ENCODE measurements at regions not wholly inside any gene's neighbourhood (a gene's known extent, or its start where the extent isn't known, plus 50 kb on each side); places are given as distances from the start of the nearest gene placed in this dataset.

- no peak for TF ChIP-seq CTCF (conservative IDR thresholded peaks at IDR 0.05; ENCODE audit: low read depth in 2 of 2)
Observed at GRCh38 chr1:38607526-38607925, 252.0 kb downstream of the RRAGC start (continued).

DNA sequence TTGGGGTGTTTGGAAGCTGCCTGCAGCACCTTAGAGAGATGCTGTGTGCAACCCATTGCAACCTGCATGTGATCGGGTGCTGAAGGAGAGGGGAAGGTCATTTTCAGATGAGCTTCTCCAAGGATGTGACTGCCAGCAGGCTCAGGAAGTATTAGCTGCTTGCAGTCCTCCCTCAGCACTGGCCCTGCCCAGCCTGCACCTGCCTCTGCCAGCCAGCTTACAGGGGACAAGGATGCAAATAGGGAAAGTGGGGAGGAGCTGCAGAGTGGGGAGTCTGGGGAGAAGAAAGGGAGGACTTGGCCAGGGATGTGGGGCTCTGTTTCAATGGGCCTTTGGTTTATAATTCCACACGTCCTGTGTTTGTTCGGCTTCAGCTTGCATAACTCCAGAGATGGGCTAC is 254.5 kb downstream of the RRAGC start:
- Histone ChIP-seq H3K79me2 (replicated peaks; ENCODE audit: insufficient read depth) (no peaks in the 10 kb centered on the region), H3K4me3 (no peak overlapping the region), H2AFZ (no peak overlapping the region), H3K4me1 (ENCODE audit: insufficient read depth) (peaks cover 18% of the 10 kb centered on the region), H3K4me2 (no peak overlapping the region), H4K20me1 (replicated peaks; ENCODE audit: insufficient read depth) (no peaks in the 10 kb centered on the region), H3K36me3 (ENCODE audit: insufficient read depth) (no peaks in the 10 kb centered on the region), H3K27me3 (ENCODE audit: insufficient read depth) (peaks cover 87% of the 10 kb centered on the region), H3K27ac (ENCODE audit: low read depth) (no peak overlapping the region), H3F3A (replicated peaks; ENCODE audit: low read depth) (no peaks in the 10 kb centered on the region), H3K9me2 (ENCODE audit: insufficient read depth) (no peaks in the 10 kb centered on the region)
- DNase-seq (ENCODE audit: low spot score): no peak
- Mint-ChIP-seq H3K4me1 (peaks cover 20% of the 10 kb centered on the region), H3K36me3 (ENCODE audit: low read depth) (no peaks in the 10 kb centered on the region), H3K27me3 (ENCODE audit: insufficient read depth, low read depth, poor library complexity) (peaks cover 23% of the 10 kb centered on the region), H3K9me3 (no peaks in the 10 kb centered on the region), H3K4me3 (no peak overlapping the region), H3K27ac (no peak overlapping the region)
- no peak for ATAC-seq
- TF ChIP-seq ZNF114 (CRISPR knock-in tag; IDR thresholded peaks at IDR 0.05) (no peak), POLR2AphosphoS5 (IDR thresholded peaks at IDR 0.05; ENCODE audit: low read depth) (no peak), EZH2 (IDR thresholded peaks at IDR 0.05; ENCODE audit: low read depth, unreplicated experiment) (no peak), STAT1 (IDR thresholded peaks at IDR 0.05; ENCODE audit: unreplicated experiment) (no peak), EZH2phosphoT487 (IDR thresholded peaks at IDR 0.05; ENCODE audit: unreplicated experiment) (no peak), CREB1 (CRISPR knock-in tag; IDR thresholded peaks at IDR 0.05; ENCODE audit: low read depth) (no peak), CTCF (conservative IDR thresholded peaks at IDR 0.05; ENCODE audit: low read depth in 2 of 2) (no peak), JUNB (IDR thresholded peaks at IDR 0.05; ENCODE audit: unreplicated experiment) (no peak), REST (IDR thresholded peaks at IDR 0.05; ENCODE audit: unreplicated experiment) (no peak), ZNF331 (CRISPR knock-in tag; IDR thresholded peaks at IDR 0.05; ENCODE audit: low read depth) (no peak), NANOG (IDR thresholded peaks at IDR 0.05; ENCODE audit: borderline replicate concordance) (no peak)
- TF ChIP-seq, protein P1, sequence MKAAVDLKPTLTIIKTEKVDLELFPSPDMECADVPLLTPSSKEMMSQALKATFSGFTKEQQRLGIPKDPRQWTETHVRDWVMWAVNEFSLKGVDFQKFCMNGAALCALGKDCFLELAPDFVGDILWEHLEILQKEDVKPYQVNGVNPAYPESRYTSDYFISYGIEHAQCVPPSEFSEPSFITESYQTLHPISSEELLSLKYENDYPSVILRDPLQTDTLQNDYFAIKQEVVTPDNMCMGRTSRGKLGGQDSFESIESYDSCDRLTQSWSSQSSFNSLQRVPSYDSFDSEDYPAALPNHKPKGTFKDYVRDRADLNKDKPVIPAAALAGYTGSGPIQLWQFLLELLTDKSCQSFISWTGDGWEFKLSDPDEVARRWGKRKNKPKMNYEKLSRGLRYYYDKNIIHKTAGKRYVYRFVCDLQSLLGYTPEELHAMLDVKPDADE (IDR thresholded peaks at IDR 0.05): no peak

Measured in GM23338 (cell line).